ENCODE measurements at regions not wholly inside any gene's neighbourhood (a gene's known extent, or its start where the extent isn't known, plus 50 kb on each side); places are given as distances from the start of the nearest gene placed in this dataset.
A peak's percentile ranks its signal among the peaks of the same experiment; 100 is the strongest.
"Not testable (repeated sequence)": the region's sequence is repeated elsewhere in the genome, so short reads cannot be mapped to it uniquely, and the experiment has no call there.

- no peak for DNase-seq
- intact Hi-C loops (cut with DNase I): no loop called here
Observed at GRCh38 chr5:37929791-37930190, 90.0 kb upstream of the GDNF start.

GRCh38 chr5:37927753-37928152 lies 87.9 kb upstream of the GDNF start:
- DNase-seq; intact Hi-C loops (cut with DNase I): not testable (repeated sequence)

GRCh38 chr5:37926732-37927131 lies 86.9 kb upstream of the GDNF start:
- no peak for DNase-seq
- intact Hi-C loops (cut with DNase I): no loop called here

GRCh38 chr5:37921452-37921851 lies 81.6 kb upstream of the GDNF start:
- no peak for DNase-seq
- intact Hi-C loops (cut with DNase I): no loop called here

GRCh38 chr5:37918424-37918823 lies 78.6 kb upstream of the GDNF start:
- DNase-seq: no peak

GRCh38 chr5:37916525-37916924 lies 76.7 kb upstream of the GDNF start:
- DNase-seq: no peak
- intact Hi-C loops (cut with DNase I): no loop called here

More at GRCh38 chr5:37918424-37918823, 78.6 kb upstream of the GDNF start:
- intact Hi-C loops (cut with DNase I): no loop called here

- intact Hi-C loops (cut with DNase I): no loop called here
- no peak for DNase-seq
Observed at GRCh38 chr5:37915097-37915736, 75.4 kb upstream of the GDNF start.

GRCh38 chr5:37909610-37910266 lies 69.9 kb upstream of the GDNF start:
- intact Hi-C loops (cut with DNase I); DNase-seq: not testable (repeated sequence)

- intact Hi-C loops (cut with DNase I): no loop called here
Observed at GRCh38 chr5:37906416-37906815, 66.6 kb upstream of the GDNF start.

GRCh38 chr5:37905230-37905629 lies 65.4 kb upstream of the GDNF start:
- no peak for DNase-seq
- intact Hi-C loops (cut with DNase I): no loop called here

More at GRCh38 chr5:37906416-37906815, 66.6 kb upstream of the GDNF start:
- DNase-seq: no peak

GRCh38 chr5:37902323-37902722 lies 62.5 kb upstream of the GDNF start:
- intact Hi-C loops (cut with DNase I): no loop called here
- no peak for DNase-seq

- intact Hi-C loops (cut with DNase I): no loop called here
- DNase-seq: peak in 8 of 10 donors; percentile 18 to 90 (median 42)
Observed at GRCh38 chr5:37900692-37901091, 60.9 kb upstream of the GDNF start.

- intact Hi-C loops (cut with DNase I): no loop called here
- no peak for DNase-seq
Observed at GRCh38 chr5:37899037-37899436, 59.2 kb upstream of the GDNF start.

- intact Hi-C loops (cut with DNase I): no loop called here
- DNase-seq: no peak
Observed at GRCh38 chr5:37896159-37896558, 56.3 kb upstream of the GDNF start.

- intact Hi-C loops (cut with DNase I): no loop called here
- DNase-seq: no peak
Observed at GRCh38 chr5:37893434-37894134, 53.7 kb upstream of the GDNF start.

GRCh38 chr5:37892586-37892985 lies 52.7 kb upstream of the GDNF start:
- no peak for DNase-seq
- intact Hi-C loops (cut with DNase I): no loop called here

GRCh38 chr5:37891832-37892231 lies 52.0 kb upstream of the GDNF start:
- intact Hi-C loops (cut with DNase I): no loop called here
- no peak for DNase-seq

- intact Hi-C loops (cut with DNase I): no loop called here
- DNase-seq: no peak
Observed at GRCh38 chr5:37889612-37890317, 49.9 kb upstream of the GDNF start.

Data from posterior cingulate gyrus (tissue), 11 donors.